Stimulated activated memory B cell treated with anti-CD40 and anti-IgM and Interleukin-4, amounts not matched to agents 10 μg/mL and 1 μg/mL and 100 μg/mL, for 72 hours (primary cell): ENCODE measurements at regions not wholly inside any gene's neighbourhood (a gene's known extent, or its start where the extent isn't known, plus 50 kb on each side); places are given as distances from the start of the nearest gene placed in this dataset.
"Not testable (repeated sequence)": the region's sequence is repeated elsewhere in the genome, so short reads cannot be mapped to it uniquely, and the experiment has no call there.

Experiments used
- ATAC-seq: fragments of 150-1000 bp; cut with Tn5 transposase; 2 replicates; pipeline ENCODE4 v1.10.0; 2021
- H3K27ac Mint-ChIP-seq: one replicate; pipeline ENCODE4 v1.8.0; 2022; ENCODE audit warnings: mild to moderate bottlenecking, mixed read lengths
- H3K27me3 Mint-ChIP-seq: one replicate; pipeline ENCODE4 v1.8.0; 2022; ENCODE audit warnings: mixed read lengths
- H3K36me3 Mint-ChIP-seq: one replicate; pipeline ENCODE4 v1.8.0; 2022; ENCODE audit warnings: mixed read lengths
- H3K4me1 Mint-ChIP-seq: one replicate; pipeline ENCODE4 v1.8.0; 2022; ENCODE audit warnings: mixed read lengths
- H3K4me3 Mint-ChIP-seq: one replicate; pipeline ENCODE4 v1.8.0; 2022; ENCODE audit warnings: mild to moderate bottlenecking, moderate library complexity, mixed read lengths
- H3K9me3 Mint-ChIP-seq: one replicate; pipeline ENCODE4 v1.8.0; 2022; ENCODE audit warnings: mixed read lengths

DNA sequence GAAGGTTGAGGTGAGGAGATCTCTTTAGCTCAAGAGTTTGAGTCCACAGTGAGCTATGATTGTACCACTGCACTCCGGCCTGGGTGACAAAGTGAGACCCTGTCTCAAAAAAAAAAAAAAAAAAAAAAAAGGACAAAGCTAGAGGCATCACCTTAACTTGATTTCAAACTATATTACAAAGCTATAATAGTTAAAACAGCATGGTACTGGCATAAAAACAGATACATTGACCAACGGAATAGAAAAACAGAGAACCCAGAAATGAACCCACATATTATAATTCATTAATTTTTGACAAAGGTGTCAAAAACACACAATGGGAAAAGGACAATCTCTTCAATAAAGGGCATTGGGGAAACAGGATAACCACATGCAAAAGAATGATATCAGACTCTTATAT is 50.8 kb upstream of the MBOAT1 start:
- peaks cover 6% of the 10 kb centered on the region for H3K4me1 Mint-ChIP-seq
- ATAC-seq, result no peak
- peaks cover 10% of the 10 kb centered on the region for H3K27me3 Mint-ChIP-seq
- no peaks in the 10 kb centered on the region for H3K36me3 Mint-ChIP-seq
- H3K9me3 Mint-ChIP-seq, result peaks cover 3% of the 10 kb centered on the region
- no peak overlapping the region for H3K27ac Mint-ChIP-seq
- H3K4me3 Mint-ChIP-seq, result no peak overlapping the region

GRCh38 chr6:20265842-20266241 is 53.6 kb upstream of the MBOAT1 start:
- peaks cover 18% of the 10 kb centered on the region for H3K27me3 Mint-ChIP-seq
- H3K9me3 Mint-ChIP-seq, result peaks cover 3% of the 10 kb centered on the region
- no peak overlapping the region for H3K27ac Mint-ChIP-seq
- H3K4me3 Mint-ChIP-seq, result no peak overlapping the region
- no peak for ATAC-seq
- no peaks in the 10 kb centered on the region for H3K36me3 Mint-ChIP-seq
- peaks cover 6% of the 10 kb centered on the region for H3K4me1 Mint-ChIP-seq

- no peak for ATAC-seq
- Mint-ChIP-seq H3K4me1 (peaks cover 6% of the 10 kb centered on the region), H3K27ac (no peak overlapping the region), H3K36me3 (no peaks in the 10 kb centered on the region), H3K9me3 (peaks cover 3% of the 10 kb centered on the region), H3K4me3 (no peak overlapping the region), H3K27me3 (peaks cover 18% of the 10 kb centered on the region)
Observed at GRCh38 chr6:20266851-20267608, 54.8 kb upstream of the MBOAT1 start.

GRCh38 chr6:20269181-20269580 is 56.9 kb upstream of the MBOAT1 start:
- Mint-ChIP-seq H3K9me3 (no peaks in the 10 kb centered on the region), H3K27ac (no peak overlapping the region), H3K4me1 (peaks cover 6% of the 10 kb centered on the region), H3K36me3 (no peaks in the 10 kb centered on the region), H3K4me3 (no peak overlapping the region), H3K27me3 (peaks cover 18% of the 10 kb centered on the region)
- ATAC-seq, result no peak

DNA sequence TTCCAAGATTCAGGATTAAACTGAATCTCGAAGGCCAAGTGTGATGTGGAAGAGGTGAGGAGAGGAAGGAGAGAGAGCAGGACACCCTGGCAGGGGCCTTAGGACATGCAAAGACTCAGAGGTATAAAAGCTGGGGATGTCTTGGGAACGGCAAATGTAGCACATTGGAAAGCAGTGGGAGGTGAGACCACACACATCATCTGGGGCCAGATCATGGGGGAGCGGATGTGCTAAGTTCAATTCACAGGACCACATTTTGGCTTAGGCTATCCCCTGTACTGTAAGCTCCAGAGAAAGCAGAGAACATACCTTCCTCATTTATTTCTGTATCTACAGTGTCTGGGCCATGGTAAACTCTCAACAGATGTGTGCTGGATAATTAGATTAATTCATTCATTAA is 59.5 kb upstream of the MBOAT1 start:
- H3K27ac Mint-ChIP-seq, result no peak overlapping the region
- peaks cover 6% of the 10 kb centered on the region for H3K4me1 Mint-ChIP-seq
- H3K9me3 Mint-ChIP-seq, result no peaks in the 10 kb centered on the region
- no peaks in the 10 kb centered on the region for H3K36me3 Mint-ChIP-seq
- no peak overlapping the region for H3K4me3 Mint-ChIP-seq
- ATAC-seq, result peak; percentile 31
- H3K27me3 Mint-ChIP-seq, result peaks cover 18% of the 10 kb centered on the region

DNA sequence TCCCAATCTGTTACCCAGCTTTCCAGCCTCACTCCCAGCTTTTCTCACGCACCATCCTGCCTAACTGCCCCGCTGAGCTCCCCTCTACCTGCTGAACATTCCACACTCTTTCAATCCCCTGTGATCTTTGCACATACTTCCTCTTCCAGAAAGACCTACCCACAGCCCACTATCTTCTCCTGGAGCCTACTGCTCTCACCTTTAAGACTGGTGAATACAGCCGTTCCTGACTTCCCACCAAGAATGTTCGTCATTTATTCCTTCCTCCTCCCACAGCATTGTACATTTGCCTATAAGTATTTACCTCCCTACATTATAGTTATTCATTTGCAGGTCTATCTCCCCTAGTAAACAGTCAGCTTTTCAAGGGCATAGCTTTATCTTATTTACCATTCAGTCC is 61.9 kb upstream of the MBOAT1 start:
- no peak overlapping the region for H3K27ac Mint-ChIP-seq
- no peaks in the 10 kb centered on the region for H3K9me3 Mint-ChIP-seq
- H3K4me3 Mint-ChIP-seq, result no peak overlapping the region
- ATAC-seq, result no peak
- H3K27me3 Mint-ChIP-seq, result peaks cover 12% of the 10 kb centered on the region
- no peaks in the 10 kb centered on the region for H3K4me1 Mint-ChIP-seq
- H3K36me3 Mint-ChIP-seq, result no peaks in the 10 kb centered on the region

GRCh38 chr6:20275837-20276236 is 63.6 kb upstream of the MBOAT1 start:
- H3K27ac Mint-ChIP-seq, H3K4me3 Mint-ChIP-seq, H3K9me3 Mint-ChIP-seq, ATAC-seq, H3K4me1 Mint-ChIP-seq, H3K36me3 Mint-ChIP-seq: not testable (repeated sequence)
- H3K27me3 Mint-ChIP-seq, result peaks cover 29% of the 10 kb centered on the region

GRCh38 chr6:20277724-20278123 is 65.5 kb upstream of the MBOAT1 start:
- ATAC-seq, H3K4me1 Mint-ChIP-seq, H3K4me3 Mint-ChIP-seq, H3K9me3 Mint-ChIP-seq, H3K36me3 Mint-ChIP-seq, H3K27ac Mint-ChIP-seq: not testable (repeated sequence)
- H3K27me3 Mint-ChIP-seq, result peaks cover 47% of the 10 kb centered on the region

GRCh38 chr6:20279051-20279450 is 66.8 kb upstream of the MBOAT1 start:
- H3K9me3 Mint-ChIP-seq, result peaks cover 7% of the 10 kb centered on the region
- peaks cover 60% of the 10 kb centered on the region for H3K27me3 Mint-ChIP-seq
- H3K4me1 Mint-ChIP-seq, result no peaks in the 10 kb centered on the region
- no peak overlapping the region for H3K27ac Mint-ChIP-seq
- H3K4me3 Mint-ChIP-seq, result no peak overlapping the region
- H3K36me3 Mint-ChIP-seq, result no peaks in the 10 kb centered on the region
- ATAC-seq, result no peak

GRCh38 chr6:20279608-20280287 is 67.5 kb upstream of the MBOAT1 start:
- H3K27me3 Mint-ChIP-seq, result peaks cover 65% of the 10 kb centered on the region
- ATAC-seq, result no peak

DNA sequence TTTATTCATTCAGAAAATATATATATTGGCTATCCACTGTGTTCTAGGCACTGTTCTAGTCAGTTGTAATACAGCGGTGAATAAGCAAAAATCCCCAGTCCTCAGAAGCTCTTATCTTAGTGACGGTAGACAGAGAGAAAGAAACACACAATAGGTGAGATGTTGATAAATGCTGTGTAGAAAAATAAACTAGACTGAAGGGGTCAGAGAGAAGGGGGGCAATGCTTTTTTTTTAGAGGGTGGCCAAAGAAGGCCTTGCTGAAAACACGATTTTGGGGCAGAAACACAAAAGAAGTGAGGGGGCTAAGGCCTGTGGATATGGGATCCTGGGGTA is 68.0 kb upstream of the MBOAT1 start:
- ATAC-seq, result no peak
- no peak overlapping the region for H3K4me3 Mint-ChIP-seq
- peaks cover 10% of the 10 kb centered on the region for H3K9me3 Mint-ChIP-seq
- no peak overlapping the region for H3K27ac Mint-ChIP-seq
- H3K27me3 Mint-ChIP-seq, result peaks cover 65% of the 10 kb centered on the region
- no peaks in the 10 kb centered on the region for H3K36me3 Mint-ChIP-seq
- H3K4me1 Mint-ChIP-seq, result no peaks in the 10 kb centered on the region

More at GRCh38 chr6:20279608-20280287, 67.5 kb upstream of the MBOAT1 start:
- no peak overlapping the region for H3K4me3 Mint-ChIP-seq
- peaks cover 10% of the 10 kb centered on the region for H3K9me3 Mint-ChIP-seq
- no peaks in the 10 kb centered on the region for H3K36me3 Mint-ChIP-seq
- H3K27ac Mint-ChIP-seq, result no peak overlapping the region
- no peaks in the 10 kb centered on the region for H3K4me1 Mint-ChIP-seq

GRCh38 chr6:20284672-20285071 is 72.4 kb upstream of the MBOAT1 start:
- Mint-ChIP-seq H3K27me3 (peaks cover 48% of the 10 kb centered on the region), H3K9me3 (peaks cover 10% of the 10 kb centered on the region), H3K4me1 (no peaks in the 10 kb centered on the region), H3K36me3 (no peaks in the 10 kb centered on the region), H3K4me3 (no peak overlapping the region), H3K27ac (no peak overlapping the region)
- no peak for ATAC-seq

DNA sequence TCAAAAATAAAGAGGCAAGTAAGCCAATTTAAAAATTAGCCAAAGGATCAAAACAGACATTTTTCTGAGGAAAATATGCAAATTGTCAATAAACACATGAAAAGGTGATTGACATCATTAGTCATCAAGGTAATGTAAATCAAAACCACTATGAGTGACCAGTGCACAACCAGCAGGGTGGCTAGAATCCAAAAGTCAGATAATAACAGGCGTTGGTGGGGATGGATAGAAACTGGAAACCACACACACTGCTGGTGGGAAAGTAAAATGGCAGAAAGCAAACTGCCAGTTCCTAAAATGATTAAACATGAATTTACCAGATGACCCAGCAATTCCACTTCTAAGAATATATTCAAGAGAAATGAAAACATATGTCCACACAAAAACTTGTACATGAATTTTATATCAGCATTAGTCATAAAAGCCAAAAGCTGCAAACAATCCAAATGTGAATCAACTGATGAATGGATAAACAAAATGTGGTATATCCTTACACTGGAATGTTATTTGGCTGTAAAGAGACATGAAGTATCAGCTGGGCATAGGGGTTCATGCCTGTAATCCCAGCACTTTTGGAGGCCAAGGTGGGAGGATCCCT is 74.8 kb upstream of the MBOAT1 start:
- Mint-ChIP-seq H3K36me3 (no peaks in the 10 kb centered on the region), H3K4me3 (no peak overlapping the region), H3K27ac (no peak overlapping the region), H3K9me3 (peaks cover 4% of the 10 kb centered on the region), H3K27me3 (peaks cover 24% of the 10 kb centered on the region), H3K4me1 (peaks cover 6% of the 10 kb centered on the region)
- ATAC-seq, result no peak

DNA sequence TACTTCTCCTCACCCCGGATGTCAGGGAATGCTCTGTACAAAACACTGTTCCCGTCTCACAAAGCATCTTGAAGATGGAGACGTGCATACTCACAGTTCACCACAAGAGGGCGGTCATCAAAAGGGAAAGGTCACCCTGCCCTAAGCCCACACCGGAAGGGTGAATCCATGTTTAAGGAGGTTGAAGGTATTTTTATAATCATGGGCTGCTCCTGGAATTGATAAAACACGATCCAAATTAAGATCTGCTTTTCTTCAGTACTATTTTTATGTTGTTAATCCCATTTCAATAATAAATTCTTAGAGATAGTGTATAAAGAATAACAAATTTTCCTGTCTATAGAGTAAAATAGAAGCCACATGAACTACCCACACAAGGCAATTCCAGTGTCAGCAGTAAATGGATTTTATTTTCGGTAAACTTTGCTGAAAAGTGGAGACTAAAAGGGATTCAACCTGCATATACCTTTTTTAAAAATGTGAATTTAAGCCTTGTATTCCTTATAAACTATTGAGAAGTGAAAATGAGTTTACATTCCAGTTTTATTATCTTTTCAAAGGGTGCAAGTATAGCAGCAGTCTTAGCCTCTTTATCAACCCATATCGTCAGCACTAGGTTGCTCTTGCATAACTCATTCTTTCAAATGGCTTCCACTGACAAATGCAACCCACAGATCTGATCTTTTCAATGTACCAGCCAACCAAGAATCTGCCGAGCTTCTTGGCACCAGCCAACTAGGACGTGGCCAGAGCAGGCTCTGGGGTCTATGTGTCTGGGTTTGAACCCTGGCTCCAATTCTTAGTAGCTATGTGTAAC is 79.7 kb upstream of the MBOAT1 start:
- Mint-ChIP-seq H3K36me3 (no peaks in the 10 kb centered on the region), H3K27ac (no peak overlapping the region), H3K4me1 (peaks cover 6% of the 10 kb centered on the region), H3K4me3 (no peak overlapping the region), H3K9me3 (no peaks in the 10 kb centered on the region), H3K27me3 (no peaks in the 10 kb centered on the region)
- ATAC-seq, result peak; percentile 73

GRCh38 chr6:20292905-20293304 is 80.6 kb upstream of the MBOAT1 start:
- no peaks in the 10 kb centered on the region for H3K36me3 Mint-ChIP-seq
- no peak overlapping the region for H3K4me3 Mint-ChIP-seq
- H3K27ac Mint-ChIP-seq, result no peak overlapping the region
- peaks cover 6% of the 10 kb centered on the region for H3K4me1 Mint-ChIP-seq
- H3K27me3 Mint-ChIP-seq, result no peaks in the 10 kb centered on the region
- no peak for ATAC-seq
- no peaks in the 10 kb centered on the region for H3K9me3 Mint-ChIP-seq
